Calu3 (cell line): ENCODE measurements at regions not wholly inside any gene's neighbourhood (a gene's known extent, or its start where the extent isn't known, plus 50 kb on each side); places are given as distances from the start of the nearest gene placed in this dataset.

Experiments used
- BruUV-seq: library from RNA; stranded (reverse); fragments of 400-500 nt; replicated peaks from 2 replicates; lab custom pipeline; 2021; lab: Mats Ljungman, UMichigan
- CTCF ChIA-PET: fragments of 300-600 bp; sonication (Branson Sonifier 250); formaldehyde crosslinking; loops from one replicate; lab custom pipeline; 2022; ENCODE audit warnings: antibody characterized with exemption; lab: Charles Lee
- DNase-seq: peaks from one replicate; pipeline ENCODE4 v3.0.0; 2022
- H3K27ac Mint-ChIP-seq: one replicate; pipeline ENCODE4 v1.8.0; 2022; ENCODE audit warnings: mixed read lengths; ENCODE audit not compliant: unreplicated experiment
- H3K27me3 Mint-ChIP-seq: one replicate; pipeline ENCODE4 v1.8.0; 2022; ENCODE audit warnings: mixed read lengths; ENCODE audit not compliant: unreplicated experiment
- H3K36me3 Mint-ChIP-seq: one replicate; pipeline ENCODE4 v1.8.0; 2022; ENCODE audit warnings: mild to moderate bottlenecking, moderate library complexity, mixed read lengths; ENCODE audit not compliant: insufficient read depth, unreplicated experiment
- H3K4me1 Mint-ChIP-seq: one replicate; pipeline ENCODE4 v1.8.0; 2022; ENCODE audit warnings: mild to moderate bottlenecking, low read depth, mixed read lengths; ENCODE audit not compliant: unreplicated experiment
- H3K4me3 Mint-ChIP-seq: one replicate; pipeline ENCODE4 v1.8.0; 2022; ENCODE audit warnings: mild to moderate bottlenecking, low read depth, moderate library complexity, mixed read lengths; ENCODE audit not compliant: unreplicated experiment
- H3K9me3 Mint-ChIP-seq: one replicate; pipeline ENCODE4 v1.8.0; 2022; ENCODE audit warnings: low read depth, mixed read lengths; ENCODE audit not compliant: unreplicated experiment
- CTCF ChIP-seq: fragments of 200-600 bp; IDR thresholded peaks from one replicate; pipeline ENCODE4 v1.8.0; 2022; ENCODE audit warnings: antibody characterized with exemption; ENCODE audit not compliant: unreplicated experiment
- intact Hi-C: fragments of 100-400 bp; cut with micrococcal nuclease; formaldehyde crosslinking; loops from one replicate; pipeline ENCODE4 v1.10.0; 2022; ENCODE audit not compliant: unreplicated experiment

- intact Hi-C loops, result no loop called here
- DNase-seq, result peak; percentile 49
- no TSS peak for BruUV-seq
- H3K27me3 Mint-ChIP-seq, result no peaks in the 10 kb centered on the region
- TF ChIP-seq CTCF, result no peak
- peaks cover 12% of the 10 kb centered on the region for H3K4me1 Mint-ChIP-seq
- H3K4me3 Mint-ChIP-seq, result no peak overlapping the region
- no peak overlapping the region for H3K27ac Mint-ChIP-seq
- H3K36me3 Mint-ChIP-seq, result no peaks in the 10 kb centered on the region
- H3K9me3 Mint-ChIP-seq, result no peaks in the 10 kb centered on the region
- CTCF ChIA-PET, result interaction anchor here (0.6 kb wide), 1 partner anchor 377 kb away, joined by 3 read pairs; no protein-coding TSS in a partner anchor
These were observed 128.4 kb upstream of the SOD1 start for GRCh38 chr21:31530897-31531705.

- Mint-ChIP-seq H3K4me1 (peaks cover 12% of the 10 kb centered on the region), H3K27me3 (no peaks in the 10 kb centered on the region), H3K4me3 (no peak overlapping the region), H3K27ac (no peak overlapping the region), H3K36me3 (no peaks in the 10 kb centered on the region), H3K9me3 (no peaks in the 10 kb centered on the region)
- no peak for DNase-seq
- CTCF ChIA-PET, result no interaction called here
- BruUV-seq, result no TSS peak
- no peak for TF ChIP-seq CTCF
- intact Hi-C loops, result no loop called here
These were observed 129.1 kb upstream of the SOD1 start for GRCh38 chr21:31530364-31530763.

GRCh38 chr21:31529406-31529805, 130.1 kb upstream of the SOD1 start:
- Mint-ChIP-seq H3K4me1 (peaks cover 12% of the 10 kb centered on the region), H3K36me3 (no peaks in the 10 kb centered on the region), H3K27ac (no peak overlapping the region), H3K27me3 (no peaks in the 10 kb centered on the region), H3K4me3 (no peak overlapping the region), H3K9me3 (no peaks in the 10 kb centered on the region)
- no TSS peak for BruUV-seq
- intact Hi-C loops, result no loop called here
- CTCF ChIA-PET, result no interaction called here
- no peak for TF ChIP-seq CTCF
- no peak for DNase-seq

GRCh38 chr21:31526040-31526439, 133.5 kb upstream of the SOD1 start:
- Mint-ChIP-seq H3K4me1 (peaks cover 5% of the 10 kb centered on the region), H3K4me3 (no peak overlapping the region), H3K27ac (no peak overlapping the region), H3K27me3 (no peaks in the 10 kb centered on the region), H3K36me3 (no peaks in the 10 kb centered on the region), H3K9me3 (no peaks in the 10 kb centered on the region)
- intact Hi-C loops, result no loop called here
- CTCF ChIA-PET, result no interaction called here
- no peak for TF ChIP-seq CTCF
- DNase-seq, result no peak
- no TSS peak for BruUV-seq
